ENCODE measurements at regions not wholly inside any gene's neighbourhood (a gene's known extent, or its start where the extent isn't known, plus 50 kb on each side); places are given as distances from the start of the nearest gene placed in this dataset.
"Not testable (repeated sequence)": the region's sequence is repeated elsewhere in the genome, so short reads cannot be mapped to it uniquely, and the experiment has no call there.

DNA sequence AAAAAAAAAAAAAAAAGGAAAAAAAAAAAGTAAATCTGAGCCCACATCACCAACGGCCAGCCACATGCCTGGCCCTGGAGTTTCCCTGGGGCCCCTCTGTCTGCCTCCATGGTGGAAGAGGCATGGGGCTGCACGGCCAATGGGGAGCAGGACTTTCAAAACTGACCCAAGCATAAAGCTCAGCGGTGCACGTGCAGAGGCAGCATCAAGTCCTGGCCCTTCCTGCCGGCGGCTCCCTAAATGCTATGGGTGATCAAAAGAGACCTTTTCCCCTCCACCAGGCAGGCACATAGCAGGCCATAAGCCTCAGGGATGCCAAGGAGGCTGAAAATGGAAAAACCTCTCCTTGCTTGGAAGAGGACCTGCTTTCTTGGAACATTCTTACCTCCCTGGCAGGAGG is 94.3 kb downstream of the OAT start:
- DNase-seq (ENCODE audit: low spot score) = no peak

DNA sequence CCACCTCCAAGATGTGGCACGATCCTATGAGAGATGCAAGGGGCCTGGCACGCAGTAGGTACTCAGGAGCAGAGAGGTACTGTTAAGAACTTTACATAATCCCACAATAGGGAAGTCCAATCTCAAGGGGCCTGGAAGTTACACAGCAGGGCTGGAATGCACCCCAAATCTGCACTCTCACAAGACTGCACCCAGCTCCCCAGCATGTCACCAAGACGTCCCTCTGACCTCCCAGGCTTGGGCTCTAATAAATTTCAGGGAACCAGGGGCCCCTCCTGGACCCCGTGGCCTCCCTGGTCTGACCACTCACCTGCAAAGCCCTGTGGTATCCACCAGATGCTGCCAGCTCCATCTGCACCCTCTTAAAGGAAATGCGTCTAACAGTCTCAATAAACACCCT is 94.9 kb downstream of the OAT start:
- DNase-seq (ENCODE audit: low spot score) = no peak

DNA sequence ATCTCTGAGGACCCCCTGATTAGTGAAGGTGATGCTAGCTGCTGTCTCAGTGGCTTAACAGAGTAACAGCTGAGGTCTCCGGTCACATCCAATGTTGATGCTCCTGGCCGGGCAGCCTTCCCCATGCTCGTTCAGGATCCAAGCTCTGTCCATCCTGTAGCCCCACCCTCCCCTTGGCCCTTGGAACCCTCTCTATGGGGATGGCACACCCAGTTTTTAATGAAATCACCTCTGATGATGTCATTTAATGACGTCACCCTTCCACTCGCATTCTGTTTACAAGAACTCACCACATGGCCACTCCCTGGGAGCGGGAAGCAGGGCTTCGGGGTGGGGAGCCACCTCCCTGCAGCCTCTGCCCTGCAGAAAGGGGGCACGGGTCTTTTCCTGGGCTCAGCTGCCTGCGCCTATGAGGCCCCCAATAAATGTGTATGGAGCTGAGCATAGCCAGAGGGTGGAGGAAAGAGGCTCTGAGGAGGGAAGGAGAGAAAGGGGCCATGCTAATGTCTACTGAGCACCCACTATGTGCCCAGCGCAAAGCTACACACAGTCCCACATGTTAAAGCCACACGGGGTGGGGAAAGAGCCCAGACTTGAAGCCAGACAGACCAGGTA is 95.5 kb downstream of the OAT start:
- DNase-seq (ENCODE audit: low spot score) = no peak

DNA sequence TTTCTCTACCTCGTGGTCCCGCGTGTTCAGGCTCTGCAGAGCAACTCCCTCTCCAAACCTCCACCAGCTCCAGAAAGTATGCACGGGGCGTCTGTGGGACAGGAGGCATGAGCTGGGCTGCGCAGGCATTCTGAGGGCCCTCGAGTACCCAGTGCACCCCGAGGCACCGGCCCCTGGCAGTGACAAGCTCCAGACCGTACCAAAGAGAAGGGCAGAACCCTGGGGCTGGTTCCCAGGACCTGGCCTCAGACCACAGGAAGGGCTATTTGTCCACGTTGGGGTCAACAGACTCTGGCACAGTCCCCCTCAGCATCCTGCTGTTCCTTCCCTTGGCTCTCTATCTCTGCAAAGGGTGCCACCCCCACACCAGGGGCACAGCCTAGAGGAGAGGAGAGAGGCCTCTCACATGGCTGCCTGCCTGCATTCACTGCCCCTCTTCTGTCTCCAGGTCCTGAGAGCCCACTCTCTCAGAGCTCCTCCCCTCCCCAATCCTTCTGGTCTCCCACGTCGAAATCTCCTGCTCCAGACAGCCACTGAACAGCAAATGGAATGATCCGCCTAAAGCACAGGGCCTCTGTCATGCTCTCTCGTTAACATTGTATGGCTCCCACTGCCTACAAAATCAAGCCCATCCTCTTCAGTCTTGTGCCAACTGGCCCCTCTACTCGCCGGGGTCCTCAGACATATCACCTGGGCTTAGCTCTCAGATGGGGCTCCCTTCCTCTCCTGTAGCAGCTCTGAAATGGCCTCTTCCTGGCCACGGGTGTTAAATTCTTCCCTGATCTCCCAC is 96.3 kb downstream of the OAT start:
- no peak for DNase-seq (ENCODE audit: low spot score)

DNA sequence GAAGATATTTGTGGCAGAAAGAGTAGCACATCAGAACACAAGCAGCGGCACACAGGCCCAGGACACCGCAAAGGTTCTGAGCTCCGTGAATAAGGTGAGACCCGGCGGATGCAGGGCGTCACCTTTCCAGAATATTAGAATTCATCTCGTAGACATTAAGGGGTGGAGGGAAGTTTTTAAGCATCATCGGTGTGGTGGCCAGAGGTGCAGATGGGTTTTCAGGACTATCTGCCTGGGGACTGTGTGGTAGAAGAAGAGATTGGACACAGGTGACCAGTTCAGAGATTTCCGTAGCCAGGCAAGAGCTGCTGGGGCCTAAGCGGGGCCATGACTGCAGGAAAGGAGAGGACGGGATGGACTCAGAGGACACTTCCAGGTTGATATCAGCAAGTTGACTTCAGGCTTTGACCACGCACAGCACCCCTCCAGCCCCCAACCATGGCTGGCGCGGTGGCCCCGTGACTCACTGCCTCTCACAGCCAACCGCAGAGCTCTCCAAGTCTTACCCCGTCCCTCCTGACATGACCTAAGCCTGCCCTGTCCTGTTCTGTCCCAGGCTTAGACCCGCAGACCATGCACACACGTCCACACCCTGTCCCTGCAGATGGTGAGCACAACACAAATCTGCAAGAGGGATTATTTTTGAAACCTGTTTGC is 97.2 kb downstream of the OAT start:
- DNase-seq (ENCODE audit: low spot score) = no peak

DNA sequence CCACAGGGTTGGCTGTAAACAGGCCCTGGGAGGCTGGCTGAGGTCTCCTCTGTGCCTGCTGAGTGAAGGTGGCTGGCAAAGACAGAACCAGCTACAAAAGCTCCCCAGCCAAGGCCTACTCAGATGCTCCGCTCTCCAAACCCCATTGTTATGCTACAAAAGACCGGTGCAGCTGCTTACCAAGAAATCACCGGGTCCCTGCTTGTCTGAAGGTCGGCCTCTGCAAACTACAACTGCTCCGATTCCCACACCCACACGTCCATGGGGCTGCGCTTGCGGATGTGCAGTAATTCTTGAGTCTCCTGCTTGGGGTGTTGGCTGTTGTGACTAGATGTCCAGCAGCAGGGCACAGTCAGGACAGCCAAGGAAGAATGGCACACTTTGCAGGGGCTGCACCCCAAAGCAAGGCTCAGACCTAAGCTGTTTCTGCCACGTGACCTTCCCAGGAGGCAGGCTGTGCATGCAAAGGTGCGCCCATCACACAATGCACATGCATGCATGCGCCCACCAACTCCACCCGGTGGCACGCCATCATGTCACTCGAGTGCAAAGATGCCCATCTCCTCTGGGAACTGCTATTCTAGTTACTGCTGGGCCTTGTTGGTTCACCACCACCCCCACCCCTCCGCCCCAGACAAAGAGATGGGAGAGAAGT is 97.8 kb downstream of the OAT start:
- DNase-seq (ENCODE audit: low spot score) = no peak

DNA sequence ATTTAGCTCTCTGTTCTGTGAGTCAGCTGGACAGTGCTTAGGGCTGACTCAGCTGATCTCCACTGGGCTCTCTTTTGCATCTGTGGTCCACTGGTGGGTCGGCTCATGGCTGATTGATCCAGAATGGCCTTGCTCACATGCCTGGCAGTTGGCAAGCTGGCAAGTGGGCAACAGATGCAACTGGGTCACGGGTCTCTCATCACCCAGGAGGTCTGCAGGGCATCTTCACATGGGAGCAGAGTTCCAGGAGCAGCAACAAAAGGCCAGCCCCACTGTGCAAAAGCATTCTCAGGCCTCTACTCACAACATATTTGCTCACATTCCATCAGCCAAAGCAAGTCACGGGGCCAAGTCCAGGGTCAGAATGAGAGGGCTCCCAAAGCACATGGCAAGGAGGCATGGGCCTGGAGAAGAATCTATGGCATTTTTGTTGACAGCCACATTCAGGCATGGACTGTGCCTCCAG is 98.8 kb downstream of the OAT start:
- no peak for DNase-seq (ENCODE audit: low spot score)

DNA sequence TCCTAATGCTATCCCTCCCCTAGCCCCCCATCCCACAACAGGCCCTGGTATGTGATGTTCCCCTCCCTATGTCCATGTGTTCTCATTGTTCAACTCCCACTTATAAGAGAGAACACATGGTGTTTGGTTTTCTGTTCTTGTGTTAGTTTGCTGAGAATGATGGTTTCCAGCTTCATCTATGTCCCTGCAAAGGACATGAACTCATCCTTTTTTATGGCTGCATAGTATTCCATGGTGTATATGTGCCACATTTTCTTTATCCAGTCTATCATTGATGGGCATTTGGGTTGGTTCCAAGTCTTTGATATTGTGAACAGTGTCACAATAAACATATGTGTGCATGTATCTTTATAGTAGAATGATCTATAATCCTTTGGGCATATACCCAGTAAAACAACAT is 99.2 kb downstream of the OAT start:
- not testable (repeated sequence) for DNase-seq (ENCODE audit: low spot score)

DNA sequence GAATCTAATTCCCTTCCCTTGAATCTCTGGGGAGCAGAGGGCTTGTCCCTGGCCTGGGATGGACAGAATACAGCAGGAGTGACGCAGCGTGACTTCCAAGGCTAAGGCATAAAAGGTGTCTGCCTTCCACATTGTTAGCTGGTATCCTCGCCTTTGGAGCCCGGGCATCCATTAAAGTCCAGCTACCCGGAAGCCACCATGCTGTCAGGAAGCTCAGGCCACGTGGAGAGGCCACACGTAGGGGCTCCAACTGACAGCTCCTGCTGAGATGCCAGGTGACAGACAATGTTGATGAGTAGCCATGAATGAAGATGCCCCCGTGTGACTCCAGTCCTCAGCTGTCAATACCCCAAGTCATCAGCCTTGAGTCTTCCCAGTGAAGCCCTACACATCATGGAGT is 99.9 kb downstream of the OAT start:
- no peak for DNase-seq (ENCODE audit: low spot score)

DNA sequence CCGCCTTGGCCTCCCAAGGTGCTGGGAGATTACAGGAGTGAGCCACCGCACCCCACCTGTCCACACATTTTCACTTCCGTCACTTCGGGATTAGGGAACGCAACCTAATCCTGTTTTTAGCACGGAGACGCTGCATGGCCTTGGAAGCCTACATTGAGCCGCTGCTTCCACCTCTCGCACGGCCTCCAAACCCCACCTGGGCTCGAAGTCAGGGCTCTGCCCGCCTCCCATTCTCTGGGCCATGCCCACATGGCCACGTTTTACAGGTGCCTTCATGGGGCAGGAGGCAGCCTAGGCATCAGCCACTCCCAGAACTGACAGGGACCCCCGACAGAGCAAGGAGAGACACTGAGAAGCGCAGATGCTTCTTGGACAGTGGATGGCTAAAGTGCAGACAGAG is 100.6 kb downstream of the OAT start:
- no peak for DNase-seq (ENCODE audit: low spot score)

DNA sequence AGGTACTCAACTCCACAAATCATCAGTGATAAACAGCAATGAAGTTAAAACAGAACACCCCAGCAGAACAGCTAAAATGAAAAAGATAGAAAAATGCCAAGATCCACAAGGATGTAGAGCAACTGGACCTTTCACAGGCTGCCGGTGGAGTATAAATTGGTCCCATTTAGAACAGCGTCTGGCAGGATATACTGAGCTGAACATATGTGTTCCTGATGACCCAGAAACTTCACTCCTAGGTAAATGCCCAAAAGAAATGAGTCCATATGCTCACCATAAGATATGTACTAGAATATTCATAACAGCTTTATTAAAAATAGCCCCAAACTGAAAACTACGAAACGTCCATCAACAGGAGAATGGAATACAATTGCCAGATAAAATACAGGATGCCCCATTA is 102.4 kb downstream of the OAT start:
- no peak for DNase-seq (ENCODE audit: low spot score)

DNA sequence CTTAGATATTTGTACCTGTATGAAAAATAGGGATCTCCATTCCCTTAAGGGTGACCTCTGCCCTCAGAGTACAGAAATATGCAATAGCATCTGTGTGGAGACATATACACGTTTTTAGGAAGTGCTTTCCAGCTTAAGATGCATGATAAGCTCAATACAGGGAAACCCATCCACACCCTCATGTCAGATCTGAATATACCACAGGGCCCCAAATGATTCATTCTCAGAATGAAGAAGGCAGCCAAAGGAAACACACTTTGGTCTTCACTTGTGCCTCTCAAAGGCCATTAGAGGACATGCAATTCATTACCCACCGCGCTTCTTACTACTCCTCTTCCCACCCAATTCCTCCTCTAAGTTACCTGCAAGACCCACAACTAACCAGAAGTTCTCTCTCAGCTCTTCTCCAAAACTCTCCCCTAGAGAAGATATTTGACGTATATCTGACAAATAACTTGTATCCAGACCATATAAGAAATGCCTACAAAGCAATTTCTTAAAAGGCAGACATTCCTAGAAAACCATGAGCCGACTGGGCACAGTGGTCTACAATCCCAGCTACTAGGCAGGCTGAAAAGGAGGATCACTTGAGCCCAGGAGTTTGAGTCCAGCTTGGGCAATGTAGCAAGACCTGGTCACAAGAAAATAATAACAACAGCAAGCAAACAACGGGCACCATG is 103.0 kb downstream of the OAT start:
- no peak for DNase-seq (ENCODE audit: low spot score)

DNA sequence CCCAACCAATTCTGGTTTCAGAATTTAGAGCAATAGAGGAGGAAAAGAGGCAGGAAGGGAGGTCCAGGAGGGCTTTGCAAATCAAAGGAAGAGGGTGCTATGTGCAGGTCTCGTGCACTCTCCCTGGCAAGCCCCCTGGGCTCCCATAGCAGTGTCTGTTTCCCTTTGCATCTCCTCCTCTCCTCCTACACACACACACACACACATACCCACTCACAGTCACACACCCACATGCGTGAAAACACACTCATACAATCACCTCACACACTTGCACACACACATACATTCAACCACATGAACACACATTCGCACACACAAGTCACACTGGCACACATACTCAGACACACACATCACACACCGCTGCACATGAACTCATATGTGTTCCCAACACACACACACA is 105.3 kb downstream of the OAT start:
- DNase-seq (ENCODE audit: low spot score) = no peak

DNA sequence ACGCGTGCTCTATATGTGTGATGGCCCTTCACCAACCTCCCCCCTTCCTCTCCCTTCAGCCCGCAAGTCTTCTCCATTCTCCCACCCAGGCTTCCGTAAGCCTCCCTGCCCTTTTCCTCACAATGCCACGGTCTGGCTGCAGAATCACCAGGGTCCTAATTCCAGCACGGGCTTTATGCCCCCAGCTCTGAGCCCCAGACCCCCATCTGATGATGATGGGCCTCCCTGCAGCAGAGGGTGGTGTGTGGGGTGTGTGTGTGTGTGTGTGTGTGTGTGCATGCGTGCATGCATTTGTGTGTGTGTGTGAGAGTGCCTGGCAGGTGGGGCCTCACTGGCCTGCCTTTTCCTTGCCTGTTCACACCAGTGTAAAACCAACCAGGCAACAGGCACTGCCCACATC is 109.9 kb downstream of the OAT start:
- DNase-seq (ENCODE audit: low spot score) = no peak

DNA sequence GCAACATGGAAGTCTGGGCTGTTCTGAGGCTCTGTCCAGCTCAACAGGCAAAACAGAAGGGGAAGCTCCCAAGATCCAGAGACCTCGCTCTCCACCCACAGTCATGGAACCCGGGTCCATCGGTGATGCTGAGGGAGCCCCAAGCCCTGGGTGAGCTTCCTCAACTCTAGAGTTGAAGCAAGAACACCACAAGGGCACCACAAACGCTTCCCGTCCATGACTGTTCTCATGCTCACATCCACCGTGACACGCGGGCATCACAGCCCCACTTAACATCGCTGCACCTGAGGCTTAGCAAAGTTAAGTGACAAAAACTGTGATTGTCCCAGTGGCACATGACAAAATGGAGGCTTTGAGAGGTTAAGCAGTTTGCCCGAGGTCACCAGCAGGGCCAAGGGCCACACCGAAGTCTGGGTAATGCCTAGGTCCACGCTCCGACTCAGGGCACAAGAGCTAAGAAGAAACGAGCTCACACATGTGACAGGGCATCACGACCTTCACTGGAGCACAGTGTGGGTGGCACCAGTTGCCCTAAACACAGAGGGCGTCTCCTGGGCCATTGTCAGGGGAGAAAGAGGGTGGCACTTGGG is 110.6 kb downstream of the OAT start:
- no peak for DNase-seq (ENCODE audit: low spot score)

DNA sequence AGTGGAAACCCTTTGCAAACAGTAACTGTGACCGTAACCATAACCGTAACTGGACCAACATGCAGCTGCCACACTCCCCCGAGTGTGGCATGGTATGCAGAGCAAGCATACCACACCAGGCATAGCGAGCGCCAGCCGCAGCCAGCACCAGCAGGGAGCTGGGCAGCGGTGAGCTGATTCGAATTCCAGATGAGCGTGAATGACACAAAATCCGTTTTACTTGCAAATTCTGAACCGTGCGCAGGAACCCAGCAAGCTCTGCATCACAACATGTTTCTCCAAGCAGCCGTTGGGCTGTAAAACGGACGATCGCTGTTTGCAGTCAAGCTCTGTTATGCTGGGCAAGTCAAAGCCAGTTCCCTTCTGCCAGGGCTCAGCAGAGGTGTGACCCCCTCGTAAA is 111.1 kb downstream of the OAT start:
- DNase-seq (ENCODE audit: low spot score) = no peak

DNA sequence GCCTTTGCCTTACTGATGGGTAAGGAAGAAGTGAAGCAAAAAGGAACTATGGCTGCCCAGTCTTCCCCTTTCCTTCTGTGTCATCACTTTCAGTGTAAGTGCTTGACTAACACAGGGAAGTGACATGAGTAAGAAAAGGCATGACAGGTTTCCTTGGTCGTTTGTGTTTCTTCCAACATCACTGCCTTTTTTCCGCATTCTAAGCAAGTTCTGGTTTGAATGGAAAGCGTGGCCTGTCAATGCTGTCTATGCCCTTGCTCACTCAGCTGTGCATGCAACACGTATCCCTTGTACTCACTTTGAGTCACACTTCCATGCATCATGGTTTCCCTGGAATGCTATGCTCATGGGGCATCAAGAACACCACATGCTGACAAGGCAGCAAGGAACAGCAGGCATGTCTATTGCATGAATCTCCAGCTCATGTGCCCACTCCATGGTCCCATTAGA is 111.8 kb downstream of the OAT start:
- peak; percentile 91 for DNase-seq (ENCODE audit: low spot score)

DNA sequence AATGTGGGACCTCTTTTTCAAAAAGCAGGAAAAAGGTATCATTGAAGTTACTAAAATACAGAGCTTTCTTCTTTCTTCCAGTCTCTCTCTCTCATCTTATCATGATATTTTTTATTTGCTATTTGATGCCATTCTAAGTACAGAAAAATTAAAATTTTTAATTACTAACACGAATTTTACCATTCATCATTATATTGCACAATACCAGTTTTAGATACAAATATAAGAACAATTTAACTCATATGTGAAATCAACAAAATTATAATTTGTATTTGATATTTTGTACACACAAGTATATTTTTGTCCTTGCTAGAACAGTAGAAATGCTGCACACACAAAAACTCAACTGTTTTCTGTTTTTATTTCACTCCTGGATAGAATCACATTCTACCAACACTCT is 112.2 kb downstream of the OAT start:
- no peak for DNase-seq (ENCODE audit: low spot score)

DNA sequence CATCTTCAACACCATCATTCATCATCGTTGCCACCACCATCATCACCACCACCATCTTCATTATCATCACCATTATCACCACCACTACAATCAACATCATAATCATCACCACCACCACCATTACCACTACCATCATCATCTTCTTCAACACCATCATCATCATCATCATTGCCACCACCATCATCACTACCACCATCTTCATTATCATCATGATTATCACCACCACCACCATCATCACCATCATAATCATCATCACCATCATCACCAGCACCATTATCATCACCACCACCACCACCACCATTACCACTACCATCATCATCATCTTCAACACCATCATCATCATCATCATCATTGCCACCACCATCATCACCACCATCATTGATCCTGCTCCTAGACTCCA is 112.7 kb downstream of the OAT start:
- DNase-seq (ENCODE audit: low spot score) = no peak

DNA sequence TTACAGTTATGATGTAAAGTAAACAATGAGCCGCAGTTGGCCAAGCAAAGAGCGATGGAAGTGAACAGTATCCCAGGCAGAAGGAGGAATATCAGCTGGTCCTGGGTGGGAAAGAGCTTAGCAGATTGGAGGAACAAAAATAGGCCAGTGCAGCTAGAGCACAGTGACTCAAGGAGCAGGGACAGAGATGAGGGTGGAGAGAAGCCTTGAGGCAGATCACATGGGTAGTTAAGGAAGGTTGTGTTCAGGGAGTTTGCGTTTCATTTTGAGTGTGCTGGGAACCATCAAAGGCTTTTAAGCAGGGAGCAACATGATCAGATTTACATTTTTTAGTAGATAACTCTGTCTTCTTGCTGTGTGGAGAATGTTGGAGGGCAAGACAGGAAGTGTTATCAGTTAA is 113.6 kb downstream of the OAT start:
- no peak for DNase-seq (ENCODE audit: low spot score)

DNA sequence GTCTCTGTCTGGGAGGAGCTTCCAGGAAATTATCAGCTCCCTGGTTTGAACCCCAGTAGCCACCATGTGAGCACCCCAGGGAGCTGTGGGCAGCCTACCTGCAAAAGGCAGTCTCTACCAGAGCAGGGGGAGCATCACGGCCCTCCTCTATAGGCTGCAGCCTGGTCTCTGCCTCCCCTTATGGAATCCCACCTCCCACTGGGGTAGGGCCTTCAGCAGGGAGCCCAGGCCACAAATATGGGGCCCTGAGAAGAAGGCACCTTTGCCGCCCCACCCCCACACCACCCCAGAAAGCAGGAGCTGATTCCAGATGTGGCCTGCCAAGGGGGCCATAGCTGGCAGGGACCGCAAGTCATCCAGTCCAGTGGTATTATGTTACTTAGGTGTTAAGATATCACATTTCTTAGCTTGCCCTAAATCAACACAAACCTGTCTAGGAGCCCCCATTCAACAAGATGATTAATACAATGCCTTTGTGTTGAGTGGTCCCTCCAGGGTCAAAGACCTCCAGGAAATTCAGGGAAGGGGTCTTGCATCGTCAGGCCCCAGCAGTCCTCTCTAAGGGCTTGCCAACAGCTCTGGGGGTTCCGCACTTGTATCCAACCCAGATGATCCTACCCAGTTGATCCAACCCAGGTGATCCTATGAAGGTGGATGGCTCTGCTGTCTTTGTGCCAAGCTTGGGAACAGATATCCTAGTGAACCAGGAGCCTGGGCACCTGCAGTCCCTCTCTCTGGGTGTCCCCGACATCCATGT is 114.9 kb downstream of the OAT start:
- DNase-seq (ENCODE audit: low spot score) = no peak
